OCI-LY1 (cell line): ENCODE measurements at regions not wholly inside any gene's neighbourhood (a gene's known extent, or its start where the extent isn't known, plus 50 kb on each side); places are given as distances from the start of the nearest gene placed in this dataset.

Experiments
- H2AFZ ChIP-seq: fragments of 200-600 bp; sonication (generic), shearing (Covaris generic); 2 replicates; pipeline ENCODE4 v1.6.0; 2014; ENCODE audit warnings: antibody characterized with exemption, mild to moderate bottlenecking, low read length
- H3F3A ChIP-seq: fragments of 200-600 bp; sonication (generic), shearing (Covaris generic); 2 replicates; pipeline ENCODE4 v1.6.0; 2014; ENCODE audit warnings: mild to moderate bottlenecking, antibody characterized with exemption, low read length, moderate library complexity; ENCODE audit not compliant: insufficient read depth
- H3K27ac ChIP-seq: fragments of 200-600 bp; sonication (generic); 2 replicates; pipeline ENCODE4 v1.5.1; 2014; ENCODE audit warnings: low read length, mixed run types, mild to moderate bottlenecking, low read depth; ENCODE audit not compliant: poor library complexity, severe bottlenecking
- H3K27me3 ChIP-seq: fragments of 200-600 bp; sonication (generic); 2 replicates; pipeline ENCODE4 v1.6.0; 2014; ENCODE audit warnings: antibody characterized with exemption, mild to moderate bottlenecking, low read length, moderate library complexity; ENCODE audit not compliant: insufficient read depth
- H3K36me3 ChIP-seq: fragments of 200-600 bp; sonication (generic); 2 replicates; pipeline ENCODE4 v1.6.1; 2014; ENCODE audit warnings: mild to moderate bottlenecking, antibody characterized with exemption, low read length, moderate library complexity, mixed read lengths; ENCODE audit not compliant: insufficient read depth
- H3K4me1 ChIP-seq: fragments of 200-600 bp; sonication (generic); 2 replicates; pipeline ENCODE4 v1.5.1; 2014; ENCODE audit warnings: mild to moderate bottlenecking, low read length, moderate library complexity; ENCODE audit not compliant: insufficient read depth, severe bottlenecking
- H3K4me2 ChIP-seq: fragments of 200-600 bp; sonication (generic), shearing (Covaris generic); 2 replicates; pipeline ENCODE4 v1.6.1; 2014; ENCODE audit warnings: low read length
- H3K4me3 ChIP-seq: fragments of 200-600 bp; sonication (generic); 2 replicates; pipeline ENCODE4 v1.5.1; 2014; ENCODE audit warnings: low read length, low read depth, mild to moderate bottlenecking, mixed read lengths; ENCODE audit not compliant: poor library complexity, severe bottlenecking
- H3K79me2 ChIP-seq: fragments of 200-600 bp; shearing (Covaris generic); 2 replicates; pipeline ENCODE4 v1.6.1; 2016; ENCODE audit warnings: mixed run types, low read length, mixed read lengths; ENCODE audit not compliant: insufficient read depth
- H3K9ac ChIP-seq: fragments of 200-600 bp; sonication (generic), shearing (Covaris generic); 2 replicates; pipeline ENCODE4 v1.6.1; 2014; ENCODE audit warnings: mild to moderate bottlenecking, low read length, mixed read lengths
- H3K9me2 ChIP-seq: fragments of 200-600 bp; sonication (generic), shearing (Covaris generic); 2 replicates; pipeline ENCODE4 v1.6.1; 2014; ENCODE audit warnings: low read depth, mild to moderate bottlenecking, low read length, mixed read lengths
- H3K9me3 ChIP-seq: fragments of 200-600 bp; shearing (Covaris generic); 2 replicates; pipeline ENCODE4 v1.6.1; 2014; ENCODE audit warnings: low read length, mixed read lengths
- H4K20me1 ChIP-seq: fragments of 200-600 bp; sonication (generic), shearing (Covaris generic); 2 replicates; pipeline ENCODE4 v1.6.0; 2016; ENCODE audit warnings: mild to moderate bottlenecking, low read length; ENCODE audit not compliant: insufficient read depth
- CTCF ChIP-seq: fragments of 200-600 bp; sonication (generic), shearing (Covaris generic); IDR thresholded peaks from 2 replicates; pipeline ENCODE4 v1.5.1; 2017; ENCODE audit warnings: mild to moderate bottlenecking, antibody characterized with exemption, low read length, moderate library complexity, mixed read lengths
- EZH2 ChIP-seq: fragments of 200-600 bp; sonication (generic), shearing (Covaris generic); IDR thresholded peaks from 2 replicates; pipeline ENCODE4 v1.8.0; 2017; ENCODE audit warnings: borderline replicate concordance, mixed run types, mild to moderate bottlenecking, antibody characterized with exemption, low read length, moderate library complexity, mixed read lengths

- Histone ChIP-seq H2AFZ (no peak overlapping the region), H3K4me2 (no peak overlapping the region), H3K9me3 (no peaks in the 10 kb centered on the region), H4K20me1 (no peaks in the 10 kb centered on the region), H3K9me2 (no peaks in the 10 kb centered on the region), H3K4me3 (no peak overlapping the region), H3K9ac (no peak overlapping the region), H3F3A (no peaks in the 10 kb centered on the region), H3K79me2 (no peaks in the 10 kb centered on the region), H3K4me1 (no peaks in the 10 kb centered on the region), H3K27ac (no peak overlapping the region), H3K27me3 (no peaks in the 10 kb centered on the region), H3K36me3 (no peaks in the 10 kb centered on the region)
- TF ChIP-seq EZH2 (no peak), CTCF (no peak)
Observed at GRCh38 chr2:834233-834632, 116.4 kb upstream of the SNTG2 start.

- H3K27ac ChIP-seq, result no peak overlapping the region
- no peaks in the 10 kb centered on the region for H3F3A ChIP-seq
- no peak for TF ChIP-seq CTCF
- TF ChIP-seq EZH2, result no peak
- no peaks in the 10 kb centered on the region for H4K20me1 ChIP-seq
- no peaks in the 10 kb centered on the region for H3K79me2 ChIP-seq
- H3K4me1 ChIP-seq, result no peaks in the 10 kb centered on the region
- H3K4me2 ChIP-seq, result no peak overlapping the region
- H3K9ac ChIP-seq, result no peak overlapping the region
- no peaks in the 10 kb centered on the region for H3K36me3 ChIP-seq
- H2AFZ ChIP-seq, result no peak overlapping the region
- no peak overlapping the region for H3K4me3 ChIP-seq
- no peaks in the 10 kb centered on the region for H3K27me3 ChIP-seq
- H3K9me2 ChIP-seq, result no peaks in the 10 kb centered on the region
- H3K9me3 ChIP-seq, result no peaks in the 10 kb centered on the region
Observed at GRCh38 chr2:833180-833579, 117.5 kb upstream of the SNTG2 start.

- H3K4me3 ChIP-seq, result no peak overlapping the region
- H3K4me1 ChIP-seq, result no peaks in the 10 kb centered on the region
- no peak overlapping the region for H3K9ac ChIP-seq
- no peaks in the 10 kb centered on the region for H3K36me3 ChIP-seq
- no peak overlapping the region for H2AFZ ChIP-seq
- H3F3A ChIP-seq, result no peaks in the 10 kb centered on the region
- H3K27ac ChIP-seq, result no peak overlapping the region
- no peaks in the 10 kb centered on the region for H3K79me2 ChIP-seq
- no peaks in the 10 kb centered on the region for H3K9me2 ChIP-seq
- TF ChIP-seq CTCF (no peak), EZH2 (no peak)
- H3K9me3 ChIP-seq, result no peaks in the 10 kb centered on the region
- no peak overlapping the region for H3K4me2 ChIP-seq
- no peaks in the 10 kb centered on the region for H4K20me1 ChIP-seq
- no peaks in the 10 kb centered on the region for H3K27me3 ChIP-seq
Observed at GRCh38 chr2:832635-833034, 118.0 kb upstream of the SNTG2 start.
